SJCRH30 (cell line): ENCODE measurements at regions not wholly inside any gene's neighbourhood (a gene's known extent, or its start where the extent isn't known, plus 50 kb on each side); places are given as distances from the start of the nearest gene placed in this dataset.
"Not testable (repeated sequence)": the region's sequence is repeated elsewhere in the genome, so short reads cannot be mapped to it uniquely, and the experiment has no call there.

ENCODE experiments used
- DNase-seq, 2 experiments: peaks; one replicate each; pipeline ENCODE4 v3.0.0-alpha.2; 2015 to 2020
- H3K27ac ChIP-seq: fragments of 250-450 bp; sonication (Bioruptor Pico); 2 replicates; pipeline ENCODE4 v1.5.1; 2020; ENCODE audit warnings: mild to moderate bottlenecking, moderate library complexity
- H3K27me3 ChIP-seq: fragments of 250-450 bp; sonication (Bioruptor Pico); 2 replicates; pipeline ENCODE4 v1.5.1; 2020; ENCODE audit warnings: mild to moderate bottlenecking, moderate library complexity
- H3K36me3 ChIP-seq: fragments of 250-450 bp; sonication (Bioruptor Pico); 2 replicates; pipeline ENCODE4 v1.5.1; 2020; ENCODE audit warnings: mild to moderate bottlenecking, moderate library complexity
- H3K4me1 ChIP-seq: fragments of 250-450 bp; sonication (Bioruptor Pico); 2 replicates; pipeline ENCODE4 v1.5.1; 2020; ENCODE audit warnings: mild to moderate bottlenecking, moderate library complexity
- H3K4me3 ChIP-seq: fragments of 250-450 bp; sonication (Bioruptor Pico); 2 replicates; pipeline ENCODE4 v1.5.1; 2020; ENCODE audit warnings: mild to moderate bottlenecking, moderate library complexity
- H3K9me3 ChIP-seq: fragments of 250-450 bp; sonication (Bioruptor Pico); replicated peaks from 2 replicates; pipeline ENCODE4 v1.5.1; 2020; ENCODE audit warnings: mild to moderate bottlenecking, moderate library complexity

GRCh38 chr1:73887412-73887811, 310.6 kb downstream of the LRRIQ3 start:
- H3K27me3 ChIP-seq = no peaks in the 10 kb centered on the region; the same call in 1 of the 2 replicates
- no peaks in the 10 kb centered on the region for H3K9me3 ChIP-seq
- no peak overlapping the region for H3K27ac ChIP-seq
- H3K4me1 ChIP-seq = no peaks in the 10 kb centered on the region
- DNase-seq = no peak
- no peak overlapping the region for H3K4me3 ChIP-seq
- no peaks in the 10 kb centered on the region for H3K36me3 ChIP-seq

GRCh38 chr1:73886716-73887115, 311.3 kb downstream of the LRRIQ3 start:
- Histone ChIP-seq H3K4me1 (no peaks in the 10 kb centered on the region), H3K9me3 (no peaks in the 10 kb centered on the region)
- no peak for DNase-seq

GRCh38 chr1:73874806-73875205, 323.2 kb downstream of the LRRIQ3 start:
- Histone ChIP-seq H3K4me3 (no peak overlapping the region), H3K27me3 (no peaks in the 10 kb centered on the region), H3K4me1 (no peaks in the 10 kb centered on the region), H3K36me3 (no peaks in the 10 kb centered on the region), H3K9me3 (no peaks in the 10 kb centered on the region), H3K27ac (no peak overlapping the region)
- DNase-seq = no peak

More at GRCh38 chr1:73886716-73887115, 311.3 kb downstream of the LRRIQ3 start:
- Histone ChIP-seq H3K27ac (no peak overlapping the region), H3K4me3 (no peak overlapping the region), H3K27me3 (no peaks in the 10 kb centered on the region; the same call in 1 of the 2 replicates), H3K36me3 (no peaks in the 10 kb centered on the region)

GRCh38 chr1:73868810-73869336, 329.1 kb downstream of the LRRIQ3 start:
- Histone ChIP-seq H3K27ac (no peak overlapping the region), H3K9me3 (no peaks in the 10 kb centered on the region)

GRCh38 chr1:73862355-73862754, 335.6 kb downstream of the LRRIQ3 start:
- no peak for DNase-seq

More at GRCh38 chr1:73868810-73869336, 329.1 kb downstream of the LRRIQ3 start:
- no peaks in the 10 kb centered on the region for H3K4me1 ChIP-seq
- no peaks in the 10 kb centered on the region for H3K36me3 ChIP-seq
- no peak overlapping the region for H3K4me3 ChIP-seq
- no peaks in the 10 kb centered on the region for H3K27me3 ChIP-seq
- DNase-seq = no peak

GRCh38 chr1:73860421-73860950, 337.5 kb downstream of the LRRIQ3 start:
- Histone ChIP-seq H3K4me3 (no peak overlapping the region), H3K27ac (no peak overlapping the region), H3K4me1 (no peaks in the 10 kb centered on the region), H3K36me3 (no peaks in the 10 kb centered on the region), H3K9me3 (no peaks in the 10 kb centered on the region), H3K27me3 (no peaks in the 10 kb centered on the region)
- no peak for DNase-seq

More at GRCh38 chr1:73862355-73862754, 335.6 kb downstream of the LRRIQ3 start:
- Histone ChIP-seq H3K4me1 (no peaks in the 10 kb centered on the region), H3K9me3 (no peaks in the 10 kb centered on the region), H3K27ac (no peak overlapping the region), H3K27me3 (no peaks in the 10 kb centered on the region), H3K36me3 (no peaks in the 10 kb centered on the region), H3K4me3 (no peak overlapping the region)

GRCh38 chr1:73859227-73859626, 338.7 kb downstream of the LRRIQ3 start:
- Histone ChIP-seq H3K27me3 (no peaks in the 10 kb centered on the region), H3K4me3 (no peak overlapping the region), H3K36me3 (no peaks in the 10 kb centered on the region), H3K27ac (no peak overlapping the region), H3K9me3 (no peaks in the 10 kb centered on the region), H3K4me1 (no peaks in the 10 kb centered on the region)
- DNase-seq = no peak

GRCh38 chr1:73854527-73854926, 343.4 kb downstream of the LRRIQ3 start:
- Histone ChIP-seq H3K9me3 (no peaks in the 10 kb centered on the region), H3K4me3 (no peak overlapping the region), H3K4me1 (no peaks in the 10 kb centered on the region), H3K27ac (no peak overlapping the region), H3K36me3 (no peaks in the 10 kb centered on the region), H3K27me3 (no peaks in the 10 kb centered on the region)
- no peak for DNase-seq

GRCh38 chr1:73842436-73842835, 355.5 kb downstream of the LRRIQ3 start:
- Histone ChIP-seq H3K9me3 (no peaks in the 10 kb centered on the region), H3K27me3 (no peaks in the 10 kb centered on the region), H3K36me3 (no peaks in the 10 kb centered on the region), H3K4me3 (no peak overlapping the region), H3K4me1 (no peaks in the 10 kb centered on the region), H3K27ac (no peak overlapping the region)
- DNase-seq = no peak

GRCh38 chr1:73839922-73840321, 358.1 kb downstream of the LRRIQ3 start:
- DNase-seq = peak in 1 of 2 experiments; percentile 25

GRCh38 chr1:73832276-73833181, 365.4 kb downstream of the LRRIQ3 start:
- Histone ChIP-seq H3K27ac (peak overlapping the region; percentile 17; the same call in 1 of the 2 replicates), H3K27me3 (no peaks in the 10 kb centered on the region), H3K9me3 (no peaks in the 10 kb centered on the region), H3K36me3 (no peaks in the 10 kb centered on the region), H3K4me1 (peaks cover 7% of the 10 kb centered on the region; the same call in 1 of the 2 replicates), H3K4me3 (no peak overlapping the region)
- peak in 1 of 2 experiments; percentile 10 for DNase-seq

More at GRCh38 chr1:73839922-73840321, 358.1 kb downstream of the LRRIQ3 start:
- Histone ChIP-seq H3K36me3 (no peaks in the 10 kb centered on the region), H3K4me1 (no peaks in the 10 kb centered on the region), H3K27ac (no peak overlapping the region), H3K4me3 (no peak overlapping the region), H3K27me3 (no peaks in the 10 kb centered on the region), H3K9me3 (no peaks in the 10 kb centered on the region)

- not testable (repeated sequence) for H3K36me3 ChIP-seq, H3K27me3 ChIP-seq, H3K9me3 ChIP-seq, H3K27ac ChIP-seq, H3K4me1 ChIP-seq, DNase-seq, H3K4me3 ChIP-seq
Measured at GRCh38 chr1:73827283-73827682, 370.7 kb downstream of the LRRIQ3 start.

- no peaks in the 10 kb centered on the region for H3K27me3 ChIP-seq
- no peaks in the 10 kb centered on the region for H3K36me3 ChIP-seq
- H3K4me3 ChIP-seq = no peak overlapping the region
- DNase-seq = no peak
- H3K27ac ChIP-seq = no peak overlapping the region
- no peaks in the 10 kb centered on the region for H3K4me1 ChIP-seq
- H3K9me3 ChIP-seq = no peaks in the 10 kb centered on the region
Measured at GRCh38 chr1:73824065-73824464, 373.9 kb downstream of the LRRIQ3 start.

GRCh38 chr1:73821520-73821919, 376.5 kb downstream of the LRRIQ3 start:
- Histone ChIP-seq H3K36me3 (no peaks in the 10 kb centered on the region), H3K27me3 (no peaks in the 10 kb centered on the region), H3K4me1 (no peaks in the 10 kb centered on the region), H3K4me3 (no peak overlapping the region), H3K27ac (no peak overlapping the region), H3K9me3 (no peaks in the 10 kb centered on the region)
- no peak for DNase-seq

- H3K4me3 ChIP-seq = no peak overlapping the region
- no peak for DNase-seq
Measured at GRCh38 chr1:73820843-73821242, 377.1 kb downstream of the LRRIQ3 start.

More at GRCh38 chr1:73820843-73821242, 377.1 kb downstream of the LRRIQ3 start:
- no peaks in the 10 kb centered on the region for H3K36me3 ChIP-seq
- H3K27me3 ChIP-seq = no peaks in the 10 kb centered on the region
- no peak overlapping the region for H3K27ac ChIP-seq
- H3K4me1 ChIP-seq = no peaks in the 10 kb centered on the region
- H3K9me3 ChIP-seq = no peaks in the 10 kb centered on the region
